ENCODE measurements at regions not wholly inside any gene's neighbourhood (a gene's known extent, or its start where the extent isn't known, plus 50 kb on each side); places are given as distances from the start of the nearest gene placed in this dataset.

- intact Hi-C loops (cut with micrococcal nuclease): no loop called here
- no peak for DNase-seq
- ATAC-seq: no peak
Observed at GRCh38 chr10:3016016-3016415, 51.3 kb upstream of the PFKP start.

GRCh38 chr10:3014968-3015367, 52.4 kb upstream of the PFKP start:
- DNase-seq (no peak), ATAC-seq (peak; percentile 64)
- intact Hi-C loops (cut with micrococcal nuclease): no loop called here

- DNase-seq: no peak
- intact Hi-C loops (cut with micrococcal nuclease): no loop called here
- ATAC-seq: no peak
Observed at GRCh38 chr10:3012223-3012622, 55.1 kb upstream of the PFKP start.

- ATAC-seq (peak; percentile 71), DNase-seq (no peak)
- intact Hi-C loops (cut with micrococcal nuclease): no loop called here
Observed at GRCh38 chr10:3010816-3011460, 56.4 kb upstream of the PFKP start.

- ATAC-seq: no peak
- intact Hi-C loops (cut with micrococcal nuclease): no loop called here
- no peak for DNase-seq
Observed at GRCh38 chr10:3010334-3010733, 57.0 kb upstream of the PFKP start.

GRCh38 chr10:3009341-3009740, 58.0 kb upstream of the PFKP start:
- ATAC-seq (no peak), DNase-seq (no peak)
- intact Hi-C loops (cut with micrococcal nuclease): no loop called here

- DNase-seq: no peak
- no peak for ATAC-seq
- intact Hi-C loops (cut with micrococcal nuclease): no loop called here
Observed at GRCh38 chr10:3008518-3009195, 58.7 kb upstream of the PFKP start.

- intact Hi-C loops (cut with micrococcal nuclease): no loop called here
- ATAC-seq: no peak
- DNase-seq: no peak
Observed at GRCh38 chr10:3006607-3007006, 60.7 kb upstream of the PFKP start.

GRCh38 chr10:3006093-3006492, 61.3 kb upstream of the PFKP start:
- DNase-seq (no peak), ATAC-seq (no peak)
- intact Hi-C loops (cut with micrococcal nuclease): no loop called here

GRCh38 chr10:3002304-3002703, 65.0 kb upstream of the PFKP start:
- no peak for DNase-seq
- ATAC-seq: no peak
- intact Hi-C loops (cut with micrococcal nuclease): no loop called here

- no peak for DNase-seq
- intact Hi-C loops (cut with micrococcal nuclease): no loop called here
- no peak for ATAC-seq
Observed at GRCh38 chr10:3000048-3000447, 67.3 kb upstream of the PFKP start.

GRCh38 chr10:2994221-2994961, 73.0 kb upstream of the PFKP start:
- DNase-seq (no peak), ATAC-seq (no peak)
- intact Hi-C loops (cut with micrococcal nuclease): no loop called here

- DNase-seq (no peak), ATAC-seq (no peak)
- intact Hi-C loops (cut with micrococcal nuclease): no loop called here
Observed at GRCh38 chr10:2993636-2994035, 73.7 kb upstream of the PFKP start.

- ATAC-seq (no peak), DNase-seq (no peak)
- intact Hi-C loops (cut with micrococcal nuclease): no loop called here
Observed at GRCh38 chr10:2992401-2993198, 74.7 kb upstream of the PFKP start.

- no peak for DNase-seq
- intact Hi-C loops (cut with micrococcal nuclease): no loop called here
- ATAC-seq: no peak
Observed at GRCh38 chr10:2990764-2991163, 76.6 kb upstream of the PFKP start.

GRCh38 chr10:2989292-2989947, 77.9 kb upstream of the PFKP start:
- no peak for ATAC-seq
- intact Hi-C loops (cut with micrococcal nuclease): no loop called here
- DNase-seq: no peak

- intact Hi-C loops (cut with micrococcal nuclease): no loop called here
- DNase-seq (no peak), ATAC-seq (no peak)
Observed at GRCh38 chr10:2987185-2987768, 80.1 kb upstream of the PFKP start.

- ATAC-seq (no peak), DNase-seq (no peak)
- intact Hi-C loops (cut with micrococcal nuclease): no loop called here
Observed at GRCh38 chr10:2986391-2986801, 81.0 kb upstream of the PFKP start.

GRCh38 chr10:2985729-2986232, 81.6 kb upstream of the PFKP start:
- no peak for ATAC-seq
- no peak for DNase-seq
- intact Hi-C loops (cut with micrococcal nuclease): no loop called here

Data from left ventricle myocardium superior (tissue), 1 donor.